GM21717 (cell line): ENCODE measurements at regions not wholly inside any gene's neighbourhood (a gene's known extent, or its start where the extent isn't known, plus 50 kb on each side); places are given as distances from the start of the nearest gene placed in this dataset.

Experiments
- ATAC-seq: cut with Tn5 transposase; IDR thresholded peaks from one replicate; pipeline ENCODE4 v1.9.1; 2021; ENCODE audit warnings: mild to moderate bottlenecking, moderate library complexity; ENCODE audit not compliant: unreplicated experiment

DNA sequence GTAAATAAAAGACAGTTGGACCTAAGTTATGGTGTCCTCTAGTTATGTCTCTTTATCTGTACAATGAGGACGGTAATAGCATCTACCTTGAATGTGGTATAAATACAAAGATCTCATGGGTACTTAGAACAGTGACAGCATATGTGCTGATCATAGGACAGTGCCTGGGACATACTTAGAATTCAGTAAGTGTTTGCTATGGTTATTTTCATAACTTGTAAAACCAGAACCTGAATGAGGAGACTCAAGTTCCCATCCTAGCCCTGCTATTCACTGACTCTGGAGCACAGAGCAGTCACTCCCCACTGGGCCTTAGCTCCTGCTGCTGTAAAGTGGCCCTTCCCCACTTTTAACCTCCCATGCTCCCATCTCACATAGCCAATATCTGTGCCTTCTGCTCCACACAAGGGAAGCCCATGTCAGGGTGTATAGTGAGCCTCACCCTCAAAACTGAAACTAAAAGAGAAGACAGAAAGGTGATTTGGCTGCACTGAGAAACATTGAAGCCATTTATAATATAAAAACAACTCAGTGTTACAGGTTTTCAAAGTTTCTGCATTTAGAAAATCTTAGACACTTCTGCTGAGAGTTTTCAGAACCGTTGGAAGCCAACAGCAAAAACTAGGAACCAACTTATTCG, 225.4 kb upstream of the UBE2E2 start:
- peak; percentile 68 for ATAC-seq

DNA sequence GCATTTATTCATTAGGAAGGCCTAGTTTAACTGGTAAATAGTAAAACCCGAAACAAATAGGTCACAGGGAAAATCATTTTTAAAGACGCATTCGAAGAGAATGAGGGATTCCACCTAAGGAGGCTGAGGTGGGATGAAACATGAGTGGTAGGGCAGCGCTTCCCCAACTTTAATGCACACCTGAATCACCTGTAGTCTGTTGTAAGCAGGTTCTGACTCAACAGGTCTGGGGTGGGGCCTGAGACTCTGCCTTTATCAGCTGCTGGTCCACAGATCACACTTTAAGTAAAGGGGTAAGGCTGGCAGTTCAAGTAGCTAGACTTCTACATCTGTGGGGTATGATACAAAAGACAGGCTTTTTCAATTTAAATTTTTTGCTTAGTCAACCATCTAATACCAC, 223.5 kb upstream of the UBE2E2 start:
- no peak for ATAC-seq

DNA sequence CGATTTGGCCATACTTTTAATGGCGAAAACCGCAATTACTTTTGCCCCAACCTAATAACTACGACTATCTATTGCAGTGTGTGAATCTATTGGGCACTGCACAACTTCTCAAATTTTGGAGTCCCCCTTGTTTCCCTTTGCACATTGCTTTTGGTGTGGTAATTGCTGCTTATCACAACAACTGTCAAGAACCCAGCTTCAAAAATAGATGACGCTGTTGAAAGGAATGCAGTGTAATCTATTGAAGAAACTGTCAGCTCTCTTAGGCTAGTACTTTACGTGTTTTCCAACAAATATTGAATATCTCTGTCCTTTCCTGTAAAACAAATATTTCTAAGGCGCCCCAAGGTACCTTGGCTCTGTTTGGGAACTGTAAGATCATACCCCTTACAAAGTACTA, 222.8 kb upstream of the UBE2E2 start:
- ATAC-seq, result no peak

DNA sequence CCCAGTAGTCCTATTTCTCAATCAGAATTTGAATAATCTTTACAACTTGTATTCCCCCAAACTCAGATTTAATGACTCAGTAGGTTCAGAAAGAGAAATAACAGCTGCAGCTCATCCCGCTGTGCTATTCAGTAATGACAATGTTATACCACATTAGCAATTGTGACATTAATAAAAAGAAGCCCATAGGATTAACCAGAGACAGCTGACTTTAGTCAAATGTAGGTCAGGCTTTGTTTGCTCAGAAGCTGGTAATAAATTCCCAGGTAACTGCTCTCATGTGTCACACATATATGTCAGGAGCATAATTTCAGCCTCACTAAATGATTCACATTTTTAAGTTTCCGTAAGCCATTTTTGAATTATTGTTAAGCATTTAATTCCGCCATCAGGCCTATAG, 222.0 kb upstream of the UBE2E2 start:
- ATAC-seq, result no peak

DNA sequence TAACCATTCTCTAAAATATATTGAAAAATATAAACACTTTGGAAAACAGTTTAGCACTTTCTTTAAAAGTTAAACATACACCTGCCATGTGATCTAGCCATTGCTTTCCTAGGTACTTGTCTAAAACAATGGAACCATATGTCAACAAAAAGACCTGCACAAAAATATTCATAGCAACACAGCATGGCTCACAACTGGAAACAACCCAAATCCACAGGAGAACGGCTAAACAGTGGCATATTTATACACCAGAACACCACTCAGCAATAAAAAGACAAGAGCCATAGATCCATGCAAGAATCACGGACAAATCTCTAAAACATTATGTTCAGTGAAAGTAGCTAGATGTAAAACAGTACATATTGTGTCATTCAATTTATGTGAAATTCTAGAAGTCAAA, 221.3 kb upstream of the UBE2E2 start:
- no peak for ATAC-seq

DNA sequence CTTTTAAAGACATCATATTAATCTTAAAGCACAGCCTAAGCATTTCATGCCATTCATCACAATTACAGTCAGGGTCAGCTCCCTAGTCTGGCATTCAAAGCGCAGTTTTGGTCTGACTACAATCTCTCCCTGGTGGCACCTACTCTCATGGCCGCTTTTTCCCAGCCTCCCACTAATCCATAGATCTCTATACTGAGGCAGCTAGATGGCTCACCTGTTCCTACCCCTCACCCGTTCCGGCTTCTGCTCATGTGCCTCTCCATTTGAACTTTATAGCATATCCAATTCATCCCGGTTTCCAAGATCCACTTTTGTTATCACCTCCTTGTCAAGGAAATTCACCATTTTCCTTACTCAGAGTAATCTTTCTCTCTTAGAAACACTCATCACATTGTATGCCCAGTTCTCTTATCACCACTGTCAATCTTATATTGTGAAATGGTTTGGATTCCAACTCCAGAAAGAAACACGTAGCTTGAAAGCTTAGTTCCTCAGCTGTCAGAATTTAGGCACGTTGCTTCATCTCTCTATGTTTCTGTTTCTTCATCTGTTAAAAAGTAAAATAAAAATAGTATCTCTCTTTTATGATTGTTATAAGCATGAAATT, 220.0 kb upstream of the UBE2E2 start:
- no peak for ATAC-seq

DNA sequence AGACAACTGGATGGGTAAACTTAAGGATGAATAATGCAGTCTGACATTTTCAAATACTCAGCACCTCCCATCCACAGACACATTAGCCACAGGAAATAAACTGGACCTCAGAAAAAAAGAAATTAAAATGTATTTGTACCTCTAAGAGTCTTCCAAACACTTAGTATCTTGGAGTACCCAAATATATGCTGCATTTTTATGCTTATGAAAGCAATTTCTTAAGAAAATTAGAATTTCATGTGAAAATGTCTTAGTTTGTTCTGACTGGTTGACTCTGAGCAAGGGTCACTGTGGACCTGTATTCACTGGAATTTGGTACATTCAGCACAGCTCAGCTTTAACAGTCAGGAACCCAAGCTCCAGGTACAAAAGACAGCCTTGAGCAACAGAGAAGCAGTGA, 216.2 kb upstream of the UBE2E2 start:
- no peak for ATAC-seq

DNA sequence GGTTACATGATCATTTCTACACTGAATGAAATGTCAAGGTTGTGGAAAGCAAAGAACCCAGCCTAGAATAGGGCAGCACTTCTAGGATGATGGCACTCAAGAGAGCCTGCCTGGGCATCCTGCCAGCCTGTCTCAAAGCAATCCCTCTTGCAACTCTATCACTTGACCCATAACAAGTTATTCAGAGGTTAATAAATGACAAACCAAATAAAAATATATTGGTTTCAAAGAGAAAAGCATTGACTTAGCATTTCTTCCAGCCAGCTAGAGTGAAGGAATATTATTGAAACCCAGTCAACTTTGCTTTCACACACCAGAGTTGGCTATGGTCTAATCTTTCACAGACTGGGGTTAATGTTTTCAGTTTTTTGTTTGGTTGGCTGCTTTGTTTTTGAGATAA, 214.6 kb upstream of the UBE2E2 start:
- no peak for ATAC-seq

- ATAC-seq, result no peak
These were observed 213.4 kb upstream of the UBE2E2 start for GRCh38 chr3:22989716-22990115.

GRCh38 chr3:22990291-22991200, 212.6 kb upstream of the UBE2E2 start:
- ATAC-seq, result no peak

DNA sequence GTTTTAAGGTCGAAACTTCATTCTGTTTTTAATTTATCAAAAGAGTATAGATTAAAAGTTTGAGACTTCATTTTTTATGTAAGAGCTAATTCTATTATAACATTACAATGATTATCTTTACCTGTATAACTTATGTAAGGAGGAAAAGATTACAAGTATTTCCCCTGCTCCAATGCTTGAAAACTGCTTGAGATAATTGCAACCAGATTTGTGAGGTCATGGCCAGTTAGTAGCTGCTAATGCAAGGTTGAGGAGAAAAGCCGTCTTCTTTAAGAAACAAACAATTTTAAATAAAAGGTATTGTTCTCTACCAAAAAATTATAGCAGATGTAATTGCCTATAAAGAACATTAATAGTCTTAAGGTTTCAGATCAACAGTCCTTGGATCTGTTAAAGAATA, 208.3 kb upstream of the UBE2E2 start:
- no peak for ATAC-seq

DNA sequence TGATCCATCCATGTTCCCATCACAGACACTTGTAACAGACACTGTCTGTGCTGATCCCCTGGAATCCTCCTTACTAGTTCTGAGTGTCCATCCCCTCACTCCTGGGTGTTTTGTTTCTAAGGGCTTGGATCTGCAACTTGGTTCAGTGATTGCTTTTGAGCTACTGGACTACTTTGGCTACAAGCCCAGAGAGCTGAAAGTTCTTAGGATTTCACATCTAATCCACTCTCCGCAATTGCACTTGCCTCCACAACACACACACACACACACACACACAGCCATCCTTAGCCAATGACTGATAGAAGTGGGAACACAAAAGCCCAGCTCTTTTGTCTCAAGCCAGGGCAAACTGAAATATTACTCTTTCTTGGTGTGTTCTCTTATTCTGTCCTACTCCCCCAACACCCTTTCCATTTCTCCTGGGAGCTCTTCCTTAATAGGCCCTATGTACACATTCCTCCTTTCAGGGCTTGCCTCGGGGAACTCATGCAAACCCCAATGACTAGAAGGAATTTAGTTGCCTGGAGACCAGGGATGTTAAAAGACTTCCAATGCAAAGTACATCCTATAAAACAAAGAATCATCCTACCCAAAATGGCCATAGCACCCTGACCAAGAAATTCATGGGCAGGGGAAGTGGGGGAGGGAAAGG, 206.1 kb upstream of the UBE2E2 start:
- no peak for ATAC-seq

DNA sequence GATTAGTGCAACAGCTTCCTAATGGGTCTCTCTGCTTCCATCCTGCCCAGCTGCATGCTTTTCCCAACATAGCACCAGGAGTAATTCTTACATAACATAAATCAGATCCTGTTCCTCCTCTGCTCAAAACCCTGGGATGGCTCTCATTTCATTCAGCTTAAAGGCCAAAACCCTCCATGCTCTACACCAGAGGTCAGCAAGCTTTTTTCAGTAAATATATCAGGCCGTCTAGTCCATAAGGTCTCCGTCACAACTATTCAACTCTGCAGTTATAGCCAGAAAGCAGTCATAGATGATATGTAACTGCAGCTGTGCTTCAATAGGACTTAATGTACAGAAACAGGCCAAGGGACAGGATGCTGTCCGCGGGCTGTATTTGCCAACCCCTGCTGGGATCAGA, 202.8 kb upstream of the UBE2E2 start:
- no peak for ATAC-seq

DNA sequence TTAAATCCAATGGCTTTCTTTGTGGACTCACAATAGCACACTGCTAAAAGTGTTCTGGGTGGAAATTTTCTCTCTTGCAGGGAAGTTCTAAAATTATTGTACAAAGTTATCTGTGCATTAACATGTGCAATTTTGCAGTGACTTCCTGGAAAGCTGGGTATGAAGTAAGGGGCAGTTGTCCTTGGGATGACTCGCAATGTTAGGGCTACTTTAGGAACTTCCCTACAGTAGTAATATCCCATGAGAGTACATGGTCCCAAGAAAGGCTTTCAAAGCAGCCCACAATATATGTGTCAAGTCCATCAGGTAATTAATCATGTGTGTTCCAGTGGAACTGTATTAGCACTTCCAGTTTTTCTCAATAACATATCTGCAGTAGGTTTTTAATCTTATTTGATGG, 201.0 kb upstream of the UBE2E2 start:
- no peak for ATAC-seq

GRCh38 chr3:23002836-23003732, 200.0 kb upstream of the UBE2E2 start:
- no peak for ATAC-seq

GRCh38 chr3:23003733-23004046, 199.4 kb upstream of the UBE2E2 start:
- no peak for ATAC-seq

- no peak for ATAC-seq
These were observed 198.2 kb upstream of the UBE2E2 start for GRCh38 chr3:23004971-23005370.

GRCh38 chr3:23017801-23018200, 185.3 kb upstream of the UBE2E2 start:
- no peak for ATAC-seq

DNA sequence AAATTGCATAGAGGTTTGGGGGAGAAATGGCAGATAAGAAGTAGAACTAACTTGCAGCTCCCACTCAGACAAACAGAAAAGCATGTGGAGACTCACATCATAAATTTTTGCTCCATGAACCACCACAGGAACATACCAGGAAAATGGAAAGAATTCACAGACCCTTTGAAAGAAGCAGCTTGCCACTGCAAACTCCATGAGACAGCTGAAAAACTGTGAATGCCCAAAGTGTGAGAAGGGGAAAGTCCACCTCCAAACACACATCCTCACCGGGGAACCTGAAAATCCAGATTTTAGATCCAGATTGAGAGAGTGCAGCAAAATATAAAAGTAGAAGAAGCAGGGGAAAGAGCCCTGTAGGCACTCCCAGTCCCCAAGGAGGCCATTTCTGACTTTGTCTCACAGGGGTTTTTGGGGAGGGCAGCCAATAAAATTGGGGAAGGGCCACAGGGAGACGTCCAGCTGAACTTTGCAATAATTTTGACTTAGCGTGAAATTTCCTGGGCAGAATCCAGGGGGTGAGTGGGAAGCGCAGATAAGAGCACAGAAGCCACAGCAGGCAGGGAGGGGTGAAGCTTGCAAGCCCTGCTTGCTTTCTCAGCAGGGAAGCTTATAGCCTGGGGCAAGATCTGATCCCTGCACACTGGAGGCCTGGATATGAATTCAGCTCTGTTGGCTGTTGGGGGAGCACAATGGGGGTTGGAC, 183.4 kb upstream of the UBE2E2 start:
- ATAC-seq, result no peak

GRCh38 chr3:23028294-23028693, 174.8 kb upstream of the UBE2E2 start:
- no peak for ATAC-seq
